ENCODE measurements at regions not wholly inside any gene's neighbourhood (a gene's known extent, or its start where the extent isn't known, plus 50 kb on each side); places are given as distances from the start of the nearest gene placed in this dataset.

DNA sequence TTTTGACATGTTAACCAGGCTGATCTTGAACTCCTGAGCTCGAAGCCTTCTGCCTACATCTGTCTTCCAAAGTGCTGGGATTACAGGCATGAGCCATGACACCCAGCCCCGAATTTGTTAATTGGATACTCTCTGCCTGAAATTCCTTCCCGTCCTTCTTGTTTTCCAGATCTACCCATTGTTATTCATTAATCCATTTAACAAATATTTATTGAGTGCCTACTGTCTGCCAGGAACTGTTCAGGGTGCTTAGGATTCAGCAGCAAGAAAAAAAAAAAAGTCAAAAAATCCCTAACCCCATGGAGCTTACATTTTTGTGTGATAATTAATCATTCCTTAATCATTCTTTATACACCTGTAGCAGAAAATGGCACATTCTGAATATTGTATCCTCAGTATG lies 206.8 kb upstream of the FOXD3 start:
- H3K4me3 ChIP-seq (ENCODE audit: low read depth, low read length): no peak overlapping the region

- no peak overlapping the region for H3K4me3 ChIP-seq (ENCODE audit: low read depth, low read length)
These were observed 206.4 kb upstream of the FOXD3 start for GRCh38 chr1:63116016-63116415.

DNA sequence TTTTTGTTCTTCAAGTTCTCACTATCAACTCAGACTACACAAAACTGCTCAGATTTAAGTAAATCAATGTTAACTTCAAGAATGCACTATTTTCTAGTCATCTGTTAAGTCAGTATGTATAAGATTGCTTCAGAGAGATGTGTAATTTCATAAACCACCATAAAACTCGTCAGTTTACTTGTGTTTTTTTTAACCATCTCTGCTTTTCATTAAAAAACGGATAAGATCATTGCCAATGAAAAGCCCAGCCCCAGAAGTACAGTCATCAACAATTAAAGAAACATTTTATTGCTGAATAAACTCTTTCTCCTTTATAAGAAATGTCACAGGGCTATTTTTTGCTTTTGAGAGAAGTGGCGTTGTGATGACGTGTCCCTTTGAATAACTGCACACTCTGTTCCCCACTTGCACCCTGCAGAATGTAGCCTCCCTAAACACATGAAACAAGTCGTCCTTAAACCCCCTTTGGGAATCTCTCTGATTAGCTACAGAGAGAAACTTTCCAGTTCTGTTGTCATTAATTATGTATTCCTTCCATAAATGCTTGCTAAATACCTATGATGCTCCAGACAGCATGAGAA lies 202.7 kb upstream of the FOXD3 start:
- H3K4me3 ChIP-seq (ENCODE audit: low read depth, low read length): no peak overlapping the region

GRCh38 chr1:63122079-63122478 lies 200.3 kb upstream of the FOXD3 start:
- no peak overlapping the region for H3K4me3 ChIP-seq (ENCODE audit: low read depth, low read length)

DNA sequence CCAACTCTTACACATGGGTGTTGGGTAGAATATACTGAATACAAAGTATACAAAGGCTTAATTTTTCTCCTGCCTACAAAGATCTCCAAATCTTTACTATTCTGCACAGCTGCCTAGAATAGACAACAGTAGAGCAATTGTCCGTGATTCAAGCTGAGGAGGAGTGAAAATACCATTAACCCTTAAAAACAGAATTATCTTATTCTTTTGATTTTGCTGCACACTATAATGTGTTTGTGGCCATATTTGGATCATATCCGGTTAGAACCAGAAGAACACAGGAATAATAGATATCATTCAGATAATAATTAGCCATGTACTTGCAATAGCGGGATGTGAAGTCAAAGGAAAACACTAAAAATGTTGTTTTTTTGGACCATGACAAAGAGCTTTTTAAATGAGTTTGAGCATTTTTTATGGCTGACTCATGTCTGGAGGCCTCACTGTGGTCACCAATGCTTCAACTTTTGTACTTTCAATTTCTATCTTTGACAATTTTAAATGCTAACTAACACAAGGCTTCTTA lies 197.6 kb upstream of the FOXD3 start:
- no peak overlapping the region for H3K4me3 ChIP-seq (ENCODE audit: low read depth, low read length)

DNA sequence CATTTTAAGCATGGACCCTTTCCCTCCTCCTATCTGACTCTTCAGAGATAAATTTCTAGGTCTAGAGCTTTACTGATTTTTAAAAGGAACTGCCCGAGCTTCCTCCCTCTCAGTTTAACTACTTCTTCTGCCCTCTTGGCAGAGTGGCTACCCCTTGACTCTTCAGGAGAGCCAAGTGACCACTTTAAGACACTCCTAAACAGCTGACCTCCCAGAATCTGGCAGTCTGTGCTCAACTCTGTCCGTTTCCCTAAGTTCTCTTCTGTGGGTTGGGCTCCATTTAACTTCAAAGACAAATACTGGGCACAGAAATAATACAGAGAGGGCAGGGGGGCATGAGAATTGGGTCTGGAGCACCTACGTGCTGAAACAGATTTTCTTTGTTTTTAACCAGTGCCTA lies 196.3 kb upstream of the FOXD3 start:
- no peak overlapping the region for H3K4me3 ChIP-seq (ENCODE audit: low read depth, low read length)

GRCh38 chr1:63127376-63127775 lies 195.0 kb upstream of the FOXD3 start:
- H3K4me3 ChIP-seq (ENCODE audit: low read depth, low read length): no peak overlapping the region

DNA sequence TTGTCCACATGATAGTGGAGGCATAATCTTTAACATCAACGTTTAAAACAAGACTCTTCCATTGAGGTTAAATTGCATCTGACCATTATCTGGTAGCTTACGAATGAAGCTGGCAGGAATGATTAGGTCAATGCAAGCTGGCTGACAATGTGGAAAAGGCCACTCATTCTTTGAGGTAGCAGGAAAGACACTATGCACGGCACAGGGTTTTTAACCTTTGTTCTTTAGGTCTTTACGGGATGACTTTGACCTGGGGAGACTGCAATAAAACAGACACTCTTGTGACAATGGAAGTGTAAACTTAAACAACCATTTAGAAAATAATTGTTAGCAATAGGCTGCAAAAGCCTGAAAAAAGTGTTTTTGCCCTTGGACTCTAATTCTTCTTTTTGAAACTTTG lies 193.8 kb upstream of the FOXD3 start:
- H3K4me3 ChIP-seq (ENCODE audit: low read depth, low read length): no peak overlapping the region

DNA sequence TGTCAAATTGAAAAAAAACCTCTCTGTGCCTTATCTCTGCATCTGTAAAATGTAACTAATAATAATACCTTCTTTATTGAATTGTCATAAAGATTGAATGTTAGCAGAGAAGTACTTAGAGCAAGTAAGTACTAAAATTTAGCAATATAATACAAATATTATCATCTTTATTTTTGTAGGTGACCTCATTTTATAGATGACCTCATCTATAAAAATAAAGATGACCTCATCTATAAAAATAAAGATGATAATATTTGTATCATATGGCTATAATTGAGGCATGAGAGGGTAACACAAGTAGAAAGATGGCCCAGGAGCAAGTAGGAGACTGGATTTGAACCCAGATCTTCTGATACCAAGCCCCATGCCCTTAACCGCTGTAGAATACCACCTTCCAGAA lies 193.2 kb upstream of the FOXD3 start:
- H3K4me3 ChIP-seq (ENCODE audit: low read depth, low read length): no peak overlapping the region

- H3K4me3 ChIP-seq (ENCODE audit: low read depth, low read length): no peak overlapping the region
These were observed 192.5 kb upstream of the FOXD3 start for GRCh38 chr1:63129855-63130254.

- H3K4me3 ChIP-seq (ENCODE audit: low read depth, low read length): no peak overlapping the region
These were observed 187.7 kb upstream of the FOXD3 start for GRCh38 chr1:63134501-63135173.

- H3K4me3 ChIP-seq (ENCODE audit: low read depth, low read length): no peak overlapping the region
These were observed 187.2 kb upstream of the FOXD3 start for GRCh38 chr1:63135174-63135512.

- H3K4me3 ChIP-seq (ENCODE audit: low read depth, low read length): no peak overlapping the region
These were observed 186.6 kb upstream of the FOXD3 start for GRCh38 chr1:63135801-63136200.

DNA sequence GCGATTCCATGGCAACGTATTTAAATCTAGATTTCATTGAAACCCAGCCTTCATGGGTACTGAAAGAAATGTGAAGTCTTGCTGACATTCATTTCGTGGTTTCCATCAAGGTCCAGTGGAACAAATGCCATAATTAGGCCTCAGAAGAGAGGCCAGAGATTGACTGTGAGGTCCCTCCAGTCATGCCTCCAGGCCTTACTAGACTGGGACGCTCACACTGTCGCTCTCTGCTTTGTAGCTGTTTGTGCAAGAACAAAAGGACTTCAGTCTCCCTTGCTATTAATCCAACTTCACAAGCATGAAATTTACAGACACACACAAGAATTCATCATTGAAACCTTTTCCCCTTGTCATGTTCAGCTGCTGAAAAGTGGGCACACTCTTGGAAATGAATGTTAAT lies 180.4 kb upstream of the FOXD3 start:
- no peak overlapping the region for H3K4me3 ChIP-seq (ENCODE audit: low read depth, low read length)

DNA sequence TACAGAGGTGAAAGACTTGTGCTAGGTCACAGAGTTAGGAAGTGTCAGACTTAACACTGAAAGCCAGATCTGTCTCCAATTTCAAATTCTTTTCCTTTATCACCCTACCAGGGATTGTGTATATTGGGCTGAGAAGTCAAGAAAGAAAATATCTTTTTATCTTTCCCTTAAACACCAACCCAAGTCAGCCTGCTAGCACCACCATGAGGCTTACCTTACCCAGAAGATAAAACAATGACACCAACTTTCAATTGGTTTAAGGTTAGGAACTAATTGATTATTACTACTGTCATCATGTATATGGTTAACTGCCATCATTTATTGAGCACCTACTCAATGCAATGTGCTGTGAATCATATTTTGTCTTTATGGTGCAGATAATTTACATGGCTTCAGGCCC lies 178.9 kb upstream of the FOXD3 start:
- no peak overlapping the region for H3K4me3 ChIP-seq (ENCODE audit: low read depth, low read length)

DNA sequence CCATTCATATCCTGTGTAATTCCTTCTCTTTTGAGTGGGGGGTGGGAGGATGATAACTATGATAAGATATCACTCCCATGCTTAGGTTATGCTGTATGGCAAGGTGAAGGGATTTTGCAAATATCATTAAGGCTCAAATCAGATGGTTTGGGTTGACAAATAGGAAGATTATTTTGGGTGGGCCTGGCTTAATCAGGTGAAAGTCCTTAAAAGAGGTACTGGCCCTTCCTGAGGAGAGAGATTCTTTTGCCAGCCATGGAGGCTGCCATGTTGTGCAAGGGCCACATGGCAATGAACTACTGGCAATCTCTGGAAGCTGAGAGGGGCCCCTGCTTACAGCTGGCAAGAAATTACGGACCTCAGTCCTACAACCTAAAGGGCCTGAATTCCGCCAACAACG lies 174.6 kb upstream of the FOXD3 start:
- no peak overlapping the region for H3K4me3 ChIP-seq (ENCODE audit: low read depth, low read length)

DNA sequence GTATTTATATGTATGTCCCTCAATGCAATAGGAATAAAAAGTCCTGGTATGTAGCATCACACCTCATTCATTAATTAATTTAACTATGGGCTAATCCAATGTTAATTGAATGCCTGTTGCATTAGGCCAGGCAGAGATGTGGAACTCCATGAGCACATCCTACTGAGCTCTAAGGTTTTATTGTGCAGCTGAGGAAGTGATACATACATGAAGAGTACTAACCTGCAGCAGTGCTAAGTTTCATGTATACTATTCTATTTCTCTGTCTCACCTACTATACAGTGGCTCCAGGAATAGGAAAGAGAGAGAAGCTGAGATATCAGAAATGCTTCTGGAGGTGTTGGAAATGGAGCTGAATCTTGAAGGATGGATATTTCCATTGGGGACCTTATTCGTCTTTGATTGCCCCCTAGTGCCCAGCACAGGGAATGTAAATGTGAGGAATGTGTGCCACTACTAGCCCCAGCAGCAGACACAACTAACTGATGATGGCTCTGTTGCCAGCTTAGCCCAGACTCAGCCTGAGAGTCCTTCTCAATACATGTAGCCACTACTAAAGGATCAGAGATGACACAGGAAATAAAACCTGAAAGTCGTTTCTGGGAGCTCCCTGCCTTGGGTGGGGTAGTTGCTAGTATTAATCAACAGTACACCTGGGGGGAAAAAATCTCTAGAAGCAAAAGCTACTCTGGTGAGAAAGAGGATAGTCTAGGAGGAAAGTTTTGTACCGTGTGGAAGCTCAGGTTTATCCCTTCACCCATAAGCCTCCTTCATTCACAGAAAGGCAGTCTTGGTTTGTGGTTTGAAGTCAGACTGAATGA lies 173.3 kb upstream of the FOXD3 start:
- no peak overlapping the region for H3K4me3 ChIP-seq (ENCODE audit: low read depth, low read length)

- H3K4me3 ChIP-seq (ENCODE audit: low read depth, low read length): no peak overlapping the region
These were observed 169.8 kb upstream of the FOXD3 start for GRCh38 chr1:63152572-63152971.

GRCh38 chr1:63155437-63155836 lies 166.9 kb upstream of the FOXD3 start:
- no peak overlapping the region for H3K4me3 ChIP-seq (ENCODE audit: low read depth, low read length)

DNA sequence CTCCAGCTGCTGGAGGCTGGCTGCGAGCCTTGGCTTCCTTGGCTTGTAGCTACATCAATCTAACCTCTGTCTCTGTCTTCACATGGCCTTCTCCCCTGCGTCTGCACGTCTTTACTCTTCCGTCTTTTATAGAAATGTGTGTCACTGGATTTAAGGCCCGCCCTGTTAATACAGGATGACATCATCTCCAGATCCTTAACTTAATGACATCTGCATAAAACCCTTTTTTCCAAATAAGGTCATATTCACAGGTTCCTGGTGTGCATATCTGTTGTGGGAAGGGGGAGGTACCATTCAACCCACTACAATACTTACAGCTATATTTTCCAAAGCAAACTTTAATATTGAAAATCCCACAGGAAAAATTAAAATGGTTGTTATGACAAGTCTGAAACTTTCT lies 165.3 kb upstream of the FOXD3 start:
- H3K4me3 ChIP-seq (ENCODE audit: low read depth, low read length): no peak overlapping the region

DNA sequence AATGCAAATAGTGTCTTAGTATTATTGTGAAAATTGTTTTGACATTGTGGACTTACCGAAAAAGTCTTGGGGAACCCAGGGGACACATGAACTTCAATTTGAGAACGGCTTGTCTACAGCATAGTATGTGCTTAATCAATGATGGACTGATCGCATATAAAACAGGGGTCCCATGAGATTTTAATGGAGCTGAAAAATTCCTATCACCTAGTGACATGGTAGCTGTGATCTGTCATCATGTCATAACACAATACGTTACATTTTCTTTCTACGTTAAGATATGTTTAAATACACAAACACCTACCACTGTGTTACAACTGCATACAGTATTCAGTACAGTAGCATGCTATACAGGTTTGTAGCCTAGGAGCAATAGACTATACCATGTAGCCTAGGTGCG lies 153.3 kb upstream of the FOXD3 start:
- H3K4me3 ChIP-seq (ENCODE audit: low read depth, low read length): no peak overlapping the region

DNA sequence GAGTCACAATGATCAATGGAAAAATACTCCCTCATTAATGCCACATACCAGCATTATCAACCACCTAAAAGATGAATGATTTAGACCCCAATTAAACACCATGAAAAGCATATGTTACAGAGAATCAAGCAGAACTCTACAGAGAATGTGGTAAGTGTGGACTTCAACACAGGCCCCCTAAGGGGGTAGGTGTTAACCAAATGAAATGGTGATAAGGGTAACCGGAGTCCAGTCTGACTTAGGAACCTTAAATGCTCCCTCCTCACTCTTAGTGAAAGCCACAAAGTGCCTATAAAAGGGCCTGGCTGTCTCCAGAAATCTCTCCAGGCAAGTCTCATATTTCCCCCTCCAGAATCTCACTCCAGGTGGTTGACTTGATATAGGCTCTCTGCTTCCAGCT lies 149.2 kb upstream of the FOXD3 start:
- no peak overlapping the region for H3K4me3 ChIP-seq (ENCODE audit: low read depth, low read length)
